Urinary bladder (tissue), 3 donors: ENCODE measurements at regions not wholly inside any gene's neighbourhood (a gene's known extent, or its start where the extent isn't known, plus 50 kb on each side); places are given as distances from the start of the nearest gene placed in this dataset.

Experiments used
- DNase-seq: peaks from one replicate; pipeline ENCODE4 v3.0.0-alpha.2; 2015; ENCODE audit errors: extremely low spot score
- H3K27ac ChIP-seq: one replicate; pipeline ENCODE4 v1.5.1; 2013; ENCODE audit warnings: low read depth, mild to moderate bottlenecking, moderate library complexity
- H3K36me3 ChIP-seq: one replicate; pipeline ENCODE4 v1.6.1; 2013; ENCODE audit warnings: mild to moderate bottlenecking, moderate library complexity; ENCODE audit not compliant: insufficient read depth
- H3K4me1 ChIP-seq: one replicate; pipeline ENCODE4 v1.6.1; 2013; ENCODE audit warnings: mild to moderate bottlenecking, moderate library complexity; ENCODE audit not compliant: insufficient read depth
- H3K4me3 ChIP-seq: one replicate; pipeline ENCODE4 v1.5.1; 2013; ENCODE audit warnings: low read depth, low read length
- WGBS: extraction: QIAGEN DNeasy Blood & Tissue Kit; methylation state at CpG from one replicate; pipeline ENCODE4 v1.1.7; 2013; 5-methylcytosine and 5-hydroxymethylcytosine counted together
- donor health status: healthy with polysubstance abuse.
- donor health status: healthy.

DNA sequence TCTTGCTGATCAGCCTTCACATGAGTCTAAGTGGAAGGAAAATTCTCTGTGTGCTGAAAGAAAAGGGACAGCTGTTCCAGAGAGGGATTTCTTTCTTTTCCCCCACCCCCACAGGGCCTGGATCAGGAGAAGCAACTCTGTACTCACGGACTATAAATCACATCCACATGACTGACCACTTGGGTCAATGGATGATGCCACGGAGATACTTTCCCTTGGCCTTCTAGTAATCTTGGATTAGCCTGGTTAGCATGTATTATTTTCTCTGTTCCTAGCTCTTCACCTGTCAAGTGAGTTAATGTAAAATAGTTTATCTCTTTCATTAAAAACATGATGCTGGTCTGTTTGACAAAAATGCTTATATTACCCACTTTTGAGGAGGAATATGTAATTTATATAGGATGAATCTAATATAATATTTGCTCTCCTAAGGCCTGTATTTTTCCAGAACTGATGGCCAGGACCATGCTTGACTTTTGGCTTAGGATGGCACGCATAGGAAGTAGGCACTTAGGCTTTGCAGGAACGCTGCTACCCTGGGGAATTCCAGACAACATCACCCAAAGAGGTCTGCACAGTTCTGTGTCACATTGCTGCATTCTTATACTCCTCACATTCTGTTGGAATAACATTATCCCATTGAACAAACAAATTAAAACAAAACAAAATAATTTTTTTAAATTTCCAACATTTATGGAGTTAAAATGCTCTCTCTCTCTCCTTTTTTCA is 892.1 kb downstream of the TLE1 start:
- no peak for DNase-seq
- Histone ChIP-seq H3K36me3 (no peaks in the 10 kb centered on the region), H3K4me1 (no peaks in the 10 kb centered on the region), H3K27ac (no peak overlapping the region), H3K4me3 (no peak overlapping the region)
- 49% methylated on average over 4 of the region's 4 CpGs for WGBS

DNA sequence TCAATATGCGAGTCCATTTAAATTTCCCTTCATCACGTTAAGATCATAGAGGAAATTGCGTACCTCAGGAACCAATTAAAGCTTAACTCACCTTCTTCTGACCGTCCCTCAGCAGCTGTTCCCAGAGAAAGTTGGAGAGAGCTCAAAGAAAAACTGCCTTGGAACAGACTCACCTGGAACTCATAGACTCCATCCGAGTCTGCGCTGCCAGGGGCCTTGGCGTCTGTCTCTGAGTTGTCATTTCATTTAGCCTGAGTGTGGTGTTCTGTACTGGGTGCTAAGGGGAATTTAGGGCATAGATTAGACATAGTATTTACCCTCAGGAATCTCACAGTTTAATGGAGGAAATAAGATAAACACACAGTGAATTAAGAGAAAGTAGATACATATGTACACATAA is 892.7 kb downstream of the TLE1 start:
- Histone ChIP-seq H3K4me3 (no peak overlapping the region), H3K27ac (no peak overlapping the region), H3K4me1 (no peaks in the 10 kb centered on the region), H3K36me3 (no peaks in the 10 kb centered on the region)
- DNase-seq: no peak
- 72% methylated on average over 7 of the region's 7 CpGs for WGBS

GRCh38 chr9:80794197-80794596 is 895.1 kb downstream of the TLE1 start:
- no peak overlapping the region for H3K4me3 ChIP-seq
- DNase-seq: no peak
- H3K4me1 ChIP-seq: no peaks in the 10 kb centered on the region
- H3K36me3 ChIP-seq: no peaks in the 10 kb centered on the region
- WGBS: 85% methylated on average over 5 of the region's 5 CpGs
- H3K27ac ChIP-seq: no peak overlapping the region

- DNase-seq: no peak
- Histone ChIP-seq H3K27ac (no peak overlapping the region), H3K4me1 (no peaks in the 10 kb centered on the region), H3K36me3 (no peaks in the 10 kb centered on the region), H3K4me3 (no peak overlapping the region)
These were observed 895.6 kb downstream of the TLE1 start for GRCh38 chr9:80793706-80794105.

DNA sequence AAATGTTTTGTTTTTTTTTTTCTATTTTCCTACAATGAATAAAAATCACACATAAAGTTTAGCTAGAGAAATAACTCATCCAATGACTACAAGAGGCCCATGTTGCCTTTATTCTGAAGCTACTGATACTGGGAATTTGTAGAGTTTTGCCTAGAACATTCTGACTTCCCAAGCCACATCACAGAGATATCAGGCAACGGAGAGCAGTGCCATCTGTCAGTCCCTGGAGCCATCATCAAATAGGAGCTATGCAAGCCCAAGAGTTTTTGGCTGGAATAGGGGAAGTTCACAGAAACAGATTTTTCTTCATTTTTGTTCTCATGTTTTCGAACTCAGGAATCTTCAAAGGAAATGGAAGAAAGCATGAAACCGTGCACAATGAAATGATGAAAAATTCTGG is 896.6 kb downstream of the TLE1 start:
- 89% methylated on average over 3 of the region's 3 CpGs for WGBS
- Histone ChIP-seq H3K27ac (no peak overlapping the region), H3K4me1 (no peaks in the 10 kb centered on the region), H3K4me3 (no peak overlapping the region), H3K36me3 (no peaks in the 10 kb centered on the region)
- no peak for DNase-seq

DNA sequence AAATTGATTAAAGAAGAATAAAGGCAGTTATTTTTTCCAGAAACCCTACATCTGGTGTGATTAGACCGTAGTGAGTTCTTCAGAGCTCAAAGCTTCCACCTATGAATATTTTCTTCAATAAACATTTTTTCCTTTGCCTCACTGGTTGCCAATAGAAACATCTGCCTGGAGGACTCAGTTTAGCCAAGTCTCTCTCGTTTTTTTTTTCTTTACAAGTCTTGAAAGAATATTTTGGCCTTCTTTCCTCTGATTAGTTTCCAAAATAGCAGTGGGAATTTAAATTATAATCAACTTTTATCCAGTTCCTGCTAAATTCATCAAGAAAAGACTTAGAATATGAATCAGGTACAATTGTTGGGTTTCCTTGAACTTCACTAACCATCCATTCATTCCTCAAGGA is 897.5 kb downstream of the TLE1 start:
- Histone ChIP-seq H3K27ac (no peak overlapping the region), H3K4me1 (no peaks in the 10 kb centered on the region), H3K36me3 (no peaks in the 10 kb centered on the region), H3K4me3 (no peak overlapping the region)
- WGBS: 59% methylated on average over 2 of the region's 2 CpGs
- DNase-seq: no peak

DNA sequence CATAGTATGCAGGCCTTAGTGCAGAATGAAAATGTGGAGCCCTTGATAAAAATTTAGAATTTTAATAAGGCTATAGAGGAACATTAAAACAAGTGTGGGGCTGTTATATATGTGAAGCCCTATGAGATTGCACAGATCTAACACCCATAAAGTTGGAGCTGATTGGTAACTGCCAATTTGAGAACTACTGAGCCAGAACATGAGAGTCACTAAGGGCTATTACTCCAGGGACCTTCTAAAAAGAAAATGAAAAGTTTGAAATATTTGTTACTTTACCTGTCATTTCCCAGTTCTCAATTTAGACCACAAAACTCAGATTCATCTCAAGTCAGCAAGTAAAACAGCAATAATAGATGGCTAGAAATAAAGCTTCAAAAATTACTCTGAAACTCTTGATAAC is 898.6 kb downstream of the TLE1 start:
- Histone ChIP-seq H3K4me1 (no peaks in the 10 kb centered on the region), H3K27ac (no peak overlapping the region), H3K4me3 (no peak overlapping the region), H3K36me3 (no peaks in the 10 kb centered on the region)
- no peak for DNase-seq

DNA sequence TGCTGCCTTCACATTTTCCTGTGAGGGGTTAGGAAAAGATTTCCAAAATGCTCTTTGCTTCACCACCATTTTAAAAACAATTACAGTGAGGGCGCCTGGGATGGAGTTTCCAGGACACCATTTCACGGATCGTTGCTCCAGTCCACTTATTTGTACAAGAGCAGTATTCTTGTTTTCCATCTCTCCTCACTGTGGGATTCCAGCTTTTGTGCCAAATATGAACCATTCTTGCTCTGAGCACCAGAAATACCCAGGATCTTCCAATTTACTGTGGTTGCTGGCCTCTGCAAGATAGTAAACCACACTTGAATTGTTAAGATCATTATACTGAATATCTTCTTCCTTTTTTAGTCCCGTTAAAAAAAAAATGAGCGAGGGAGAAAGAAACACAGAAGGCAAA is 899.5 kb downstream of the TLE1 start:
- WGBS: 91% methylated on average over 5 of the region's 5 CpGs
- no peak for DNase-seq
- Histone ChIP-seq H3K4me1 (no peaks in the 10 kb centered on the region), H3K36me3 (no peaks in the 10 kb centered on the region), H3K27ac (no peak overlapping the region), H3K4me3 (no peak overlapping the region)

DNA sequence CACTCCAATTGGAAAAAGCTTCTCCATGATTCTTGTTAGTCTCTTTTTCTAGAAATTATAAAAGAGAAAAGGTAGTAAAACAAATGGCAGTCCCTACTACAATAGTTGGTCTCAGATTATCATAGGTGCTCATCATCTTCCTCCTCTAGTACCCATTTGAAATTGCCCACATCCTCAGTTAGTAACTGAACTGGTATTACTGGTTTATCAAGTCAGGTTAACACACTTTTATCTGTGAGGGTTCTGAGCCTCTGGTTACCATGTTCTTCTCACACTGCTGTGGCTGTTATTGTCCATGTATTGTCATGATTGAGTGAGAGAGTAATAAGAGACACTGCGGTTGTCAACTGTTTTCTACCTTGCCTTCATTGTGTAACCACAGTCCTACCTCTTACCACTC is 901.7 kb downstream of the TLE1 start:
- no peak overlapping the region for H3K27ac ChIP-seq
- 95% methylated on average over 1 of the region's 1 CpG for WGBS
- H3K4me3 ChIP-seq: no peak overlapping the region
- no peak for DNase-seq
- H3K36me3 ChIP-seq: no peaks in the 10 kb centered on the region
- H3K4me1 ChIP-seq: no peaks in the 10 kb centered on the region

DNA sequence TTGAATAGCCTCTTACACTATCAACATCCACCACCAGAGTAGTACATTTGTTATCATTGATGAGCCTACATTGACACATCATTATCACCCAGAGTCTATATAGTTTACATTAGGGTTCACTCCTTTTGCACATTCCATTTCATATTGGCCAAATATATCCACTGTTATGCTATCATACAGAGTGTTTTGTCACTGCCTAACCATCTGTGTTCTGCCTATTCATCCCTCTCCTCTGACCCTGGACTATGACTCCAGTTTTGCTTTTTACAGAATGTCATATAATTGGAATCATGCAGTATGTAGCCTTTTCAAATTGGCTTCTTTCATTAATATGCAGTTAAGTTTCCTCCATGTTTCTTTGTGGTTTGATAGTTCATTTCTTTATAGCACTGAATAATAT is 904.7 kb downstream of the TLE1 start:
- Histone ChIP-seq H3K4me1 (no peaks in the 10 kb centered on the region), H3K4me3 (no peak overlapping the region)

DNA sequence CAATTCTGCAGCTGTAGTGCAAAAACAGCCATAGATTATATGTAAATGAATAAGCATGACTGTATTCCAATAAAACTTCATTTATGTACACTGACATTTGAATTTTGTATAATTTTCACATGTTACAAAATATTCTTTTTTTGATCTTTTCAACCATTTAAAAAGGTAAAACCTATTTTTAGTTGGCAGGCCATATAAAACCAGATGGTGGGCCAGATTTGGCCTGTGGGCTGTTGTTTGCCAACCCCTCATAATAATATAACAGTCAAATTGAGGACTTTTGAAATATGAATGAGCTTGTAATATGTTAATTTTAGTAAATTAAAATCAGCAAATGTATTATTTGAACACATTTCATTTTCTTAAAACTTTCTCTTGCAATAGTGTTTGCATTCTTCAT is 913.4 kb downstream of the TLE1 start:
- Histone ChIP-seq H3K4me3 (no peak overlapping the region), H3K27ac (no peak overlapping the region), H3K4me1 (no peaks in the 10 kb centered on the region), H3K36me3 (no peaks in the 10 kb centered on the region)
- DNase-seq: no peak

More for the DNA sequence above, 904.7 kb downstream of the TLE1 start:
- DNase-seq: no peak
- Histone ChIP-seq H3K27ac (no peak overlapping the region), H3K36me3 (no peaks in the 10 kb centered on the region)

GRCh38 chr9:80775530-80775929 is 913.8 kb downstream of the TLE1 start:
- no peaks in the 10 kb centered on the region for H3K36me3 ChIP-seq
- no peak for DNase-seq
- no peak overlapping the region for H3K27ac ChIP-seq
- no peaks in the 10 kb centered on the region for H3K4me1 ChIP-seq
- H3K4me3 ChIP-seq: no peak overlapping the region
- 98% methylated on average over 2 of the region's 2 CpGs for WGBS

- no peak overlapping the region for H3K27ac ChIP-seq
- WGBS: 88% methylated on average over 6 of the region's 6 CpGs
- no peaks in the 10 kb centered on the region for H3K36me3 ChIP-seq
- DNase-seq: no peak
- H3K4me3 ChIP-seq: no peak overlapping the region
- no peaks in the 10 kb centered on the region for H3K4me1 ChIP-seq
These were observed 917.6 kb downstream of the TLE1 start for GRCh38 chr9:80771555-80772347.

DNA sequence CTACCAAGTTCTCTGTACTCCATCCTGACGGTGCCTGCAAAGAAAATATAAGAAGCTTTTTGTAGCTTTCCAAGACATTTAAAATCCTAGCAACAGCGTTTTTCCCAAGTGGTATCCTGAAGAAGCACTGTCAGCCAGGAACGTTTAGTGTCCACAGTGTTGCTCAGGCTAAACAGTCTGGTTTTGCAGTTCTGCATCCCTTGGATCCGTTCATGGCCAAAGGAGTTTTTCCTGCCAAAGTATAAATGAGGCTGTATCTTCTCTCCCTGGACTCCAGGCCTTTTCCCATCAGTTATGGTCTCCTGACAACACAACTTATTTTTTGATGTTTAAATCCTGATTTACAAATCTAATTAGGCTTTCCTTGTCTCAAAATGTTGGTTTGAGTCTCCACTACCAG is 925.8 kb downstream of the TLE1 start:
- no peak overlapping the region for H3K4me3 ChIP-seq
- no peaks in the 10 kb centered on the region for H3K4me1 ChIP-seq
- 54% methylated on average over 4 of the region's 4 CpGs for WGBS
- H3K36me3 ChIP-seq: no peaks in the 10 kb centered on the region
- H3K27ac ChIP-seq: no peak overlapping the region
- DNase-seq: no peak
